ENCODE measurements at regions not wholly inside any gene's neighbourhood (a gene's known extent, or its start where the extent isn't known, plus 50 kb on each side); places are given as distances from the start of the nearest gene placed in this dataset.

- no peak for DNase-seq
Observed at GRCh38 chr2:16561251-16561650, 104.4 kb downstream of the CYRIA start.

GRCh38 chr2:16559278-16560067, 106.2 kb downstream of the CYRIA start:
- DNase-seq = no peak

GRCh38 chr2:16554060-16554583, 111.5 kb downstream of the CYRIA start:
- DNase-seq = no peak

GRCh38 chr2:16553226-16553625, 112.4 kb downstream of the CYRIA start:
- no peak for DNase-seq

GRCh38 chr2:16552202-16552601, 113.4 kb downstream of the CYRIA start:
- DNase-seq = no peak

GRCh38 chr2:16548036-16548435, 117.6 kb downstream of the CYRIA start:
- no peak for DNase-seq

GRCh38 chr2:16546128-16546754, 119.4 kb downstream of the CYRIA start:
- no peak for DNase-seq

GRCh38 chr2:16538707-16539106, 126.9 kb downstream of the CYRIA start:
- no peak for DNase-seq

- DNase-seq = no peak
Observed at GRCh38 chr2:16537347-16537746, 128.3 kb downstream of the CYRIA start.

GRCh38 chr2:16526193-16526592, 139.4 kb downstream of the CYRIA start:
- DNase-seq = no peak

- no peak for DNase-seq
Observed at GRCh38 chr2:16525265-16525887, 140.3 kb downstream of the CYRIA start.

GRCh38 chr2:16523711-16524110, 141.9 kb downstream of the CYRIA start:
- no peak for DNase-seq

GRCh38 chr2:16522031-16522831, 143.4 kb downstream of the CYRIA start:
- no peak for DNase-seq

- no peak for DNase-seq
Observed at GRCh38 chr2:16520891-16521290, 144.7 kb downstream of the CYRIA start.

- DNase-seq = no peak
Observed at GRCh38 chr2:16515696-16516095, 149.9 kb downstream of the CYRIA start.

GRCh38 chr2:16513626-16514025, 152.0 kb downstream of the CYRIA start:
- DNase-seq = no peak

- DNase-seq = no peak
Observed at GRCh38 chr2:16511041-16511440, 154.6 kb downstream of the CYRIA start.

GRCh38 chr2:16509042-16509441, 156.6 kb downstream of the CYRIA start:
- no peak for DNase-seq

- DNase-seq = no peak
Observed at GRCh38 chr2:16508490-16508851, 157.2 kb downstream of the CYRIA start.

- peak; percentile 57 for DNase-seq
Observed at GRCh38 chr2:16507655-16508489, 157.8 kb downstream of the CYRIA start.

- DNase-seq = no peak
Observed at GRCh38 chr2:16506366-16506765, 159.3 kb downstream of the CYRIA start.

Measured in NCI-H2227 treated with DMSO at 0.1 percent for 48 hours (cell line).